HL-60/S4 treated with retinoic acid at 250 ng/mL for 4 days and 3 days (cell line): ENCODE measurements at regions not wholly inside any gene's neighbourhood (a gene's known extent, or its start where the extent isn't known, plus 50 kb on each side); places are given as distances from the start of the nearest gene placed in this dataset.
"Not testable (repeated sequence)": the region's sequence is repeated elsewhere in the genome, so short reads cannot be mapped to it uniquely, and the experiment has no call there.

ENCODE experiments used
- in situ Hi-C: fragments of 300-500 bp; cut with MboI; formaldehyde crosslinking; loops from 2 replicates; pipeline ENCODE4 v1.7.0; 2022; ENCODE audit warnings: low sequenced_read_pairs

GRCh38 chr12:131386781-131387180 lies 324.1 kb upstream of the SFSWAP start:
- in situ Hi-C loops = no loop called here

DNA sequence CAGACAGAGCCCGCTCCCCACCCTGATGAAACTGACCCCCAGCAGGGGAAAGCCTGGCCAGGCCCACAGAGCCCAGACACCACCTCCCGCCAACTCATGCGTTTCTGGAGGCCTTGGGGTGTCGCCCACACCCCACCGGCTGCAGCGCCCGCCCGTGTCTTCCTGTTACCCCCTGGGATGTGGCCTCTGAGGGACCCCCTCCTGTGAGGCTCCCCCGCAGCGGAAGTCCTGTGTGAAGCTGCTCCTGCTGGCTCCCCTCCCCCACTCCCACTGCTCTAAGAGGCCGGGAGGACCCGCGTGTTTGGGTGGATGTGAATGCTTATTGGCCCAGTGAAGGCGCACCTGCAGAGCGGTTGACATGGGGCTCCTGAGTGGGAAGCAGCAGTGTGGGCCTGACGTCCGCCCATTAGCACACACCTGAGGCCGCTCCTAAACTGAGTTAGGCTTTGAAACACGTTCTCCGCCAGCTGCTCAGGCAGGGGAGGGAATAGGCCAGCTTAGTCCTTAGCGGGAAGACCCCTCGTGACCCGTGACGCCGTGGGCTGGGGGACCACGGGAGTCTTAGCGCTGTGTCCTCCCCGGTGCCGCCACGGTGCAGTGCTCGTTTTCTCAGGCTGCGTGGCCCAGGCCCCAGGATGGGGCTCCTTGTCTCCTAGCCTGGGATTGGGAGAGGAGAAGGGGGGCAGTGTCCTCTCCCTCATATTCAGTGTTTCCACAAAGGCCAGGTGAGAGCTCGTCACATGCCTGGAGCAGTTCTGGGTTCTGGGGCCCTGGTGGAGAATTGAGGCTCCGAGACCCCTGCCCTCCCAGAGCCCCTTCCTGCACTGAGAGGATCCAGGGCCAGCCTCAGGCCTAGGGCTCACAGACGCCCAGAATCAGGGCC lies 323.4 kb upstream of the SFSWAP start:
- in situ Hi-C loops = no loop called here

- in situ Hi-C loops = not testable (repeated sequence)
These were observed 322.5 kb upstream of the SFSWAP start for GRCh38 chr12:131388164-131389053.

- in situ Hi-C loops = no loop called here
These were observed 321.6 kb upstream of the SFSWAP start for GRCh38 chr12:131389054-131390013.

GRCh38 chr12:131390412-131391334 lies 320.2 kb upstream of the SFSWAP start:
- in situ Hi-C loops = no loop called here

- in situ Hi-C loops = no loop called here
These were observed 319.5 kb upstream of the SFSWAP start for GRCh38 chr12:131391399-131391798.

DNA sequence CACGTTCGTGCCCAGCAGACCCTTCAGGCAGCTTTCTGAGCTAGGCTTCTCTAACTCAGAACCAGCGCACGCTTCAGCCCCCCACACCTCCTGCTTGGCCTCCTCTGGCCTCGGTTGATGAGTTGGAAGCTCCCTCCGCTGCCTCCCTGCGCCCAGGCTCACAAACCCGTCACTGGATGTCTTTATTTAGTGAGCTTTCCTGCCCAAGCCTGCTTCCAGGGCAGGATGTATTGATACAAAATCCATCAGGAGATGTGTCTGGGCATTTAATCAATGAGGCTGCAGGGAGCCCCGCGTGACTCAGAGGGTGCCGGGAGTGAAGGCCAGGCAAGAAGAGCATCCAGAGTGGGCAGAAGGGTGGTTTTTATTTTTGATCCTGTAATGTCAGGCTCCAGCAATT lies 316.1 kb upstream of the SFSWAP start:
- in situ Hi-C loops = not testable (repeated sequence)

- in situ Hi-C loops = not testable (repeated sequence)
These were observed 315.6 kb upstream of the SFSWAP start for GRCh38 chr12:131395209-131395684.

DNA sequence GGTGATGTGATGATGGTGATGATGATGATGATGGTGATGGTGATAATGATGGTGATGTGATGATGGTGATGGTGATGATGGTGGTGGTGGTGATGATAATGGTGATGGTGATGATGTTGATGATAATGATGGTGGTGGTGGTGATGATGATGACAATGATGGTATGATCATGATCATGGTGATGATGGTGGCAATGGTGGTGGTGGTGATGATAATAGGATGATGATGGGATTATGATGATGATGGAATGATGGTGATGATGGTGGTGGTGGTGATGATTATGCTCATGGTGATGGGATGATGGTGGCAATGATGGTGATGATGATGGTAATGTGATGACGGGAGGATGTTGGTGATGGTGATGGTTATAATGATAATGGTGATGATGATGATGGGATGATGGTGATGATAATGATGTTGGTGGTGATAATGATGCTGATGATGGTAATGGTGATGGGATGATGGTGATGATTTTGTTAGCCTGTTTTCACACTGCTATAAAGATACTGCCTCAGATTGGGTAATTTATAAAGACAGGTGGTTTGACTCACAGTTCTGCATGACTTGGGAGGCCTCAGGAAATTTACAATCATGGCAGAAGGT lies 314.8 kb upstream of the SFSWAP start:
- in situ Hi-C loops = no loop called here

GRCh38 chr12:131397493-131398181 lies 313.3 kb upstream of the SFSWAP start:
- in situ Hi-C loops = no loop called here

DNA sequence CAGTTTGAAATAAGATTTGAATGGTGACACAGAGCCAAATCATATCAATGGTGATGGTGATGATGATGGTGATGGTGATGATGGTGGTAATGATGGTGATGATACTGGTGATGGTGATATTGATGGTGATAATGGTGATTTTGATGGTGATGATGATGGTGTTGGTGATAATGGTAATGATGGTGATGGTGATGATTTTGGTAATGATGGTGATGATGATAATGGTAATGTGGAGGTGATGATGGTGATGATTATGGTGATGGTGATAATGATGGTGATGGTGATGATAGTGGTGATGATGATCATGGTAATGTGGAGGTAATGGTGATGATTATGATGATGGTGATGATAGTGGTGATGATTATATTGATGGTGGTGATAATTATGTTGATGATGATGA lies 311.9 kb upstream of the SFSWAP start:
- in situ Hi-C loops = no loop called here

DNA sequence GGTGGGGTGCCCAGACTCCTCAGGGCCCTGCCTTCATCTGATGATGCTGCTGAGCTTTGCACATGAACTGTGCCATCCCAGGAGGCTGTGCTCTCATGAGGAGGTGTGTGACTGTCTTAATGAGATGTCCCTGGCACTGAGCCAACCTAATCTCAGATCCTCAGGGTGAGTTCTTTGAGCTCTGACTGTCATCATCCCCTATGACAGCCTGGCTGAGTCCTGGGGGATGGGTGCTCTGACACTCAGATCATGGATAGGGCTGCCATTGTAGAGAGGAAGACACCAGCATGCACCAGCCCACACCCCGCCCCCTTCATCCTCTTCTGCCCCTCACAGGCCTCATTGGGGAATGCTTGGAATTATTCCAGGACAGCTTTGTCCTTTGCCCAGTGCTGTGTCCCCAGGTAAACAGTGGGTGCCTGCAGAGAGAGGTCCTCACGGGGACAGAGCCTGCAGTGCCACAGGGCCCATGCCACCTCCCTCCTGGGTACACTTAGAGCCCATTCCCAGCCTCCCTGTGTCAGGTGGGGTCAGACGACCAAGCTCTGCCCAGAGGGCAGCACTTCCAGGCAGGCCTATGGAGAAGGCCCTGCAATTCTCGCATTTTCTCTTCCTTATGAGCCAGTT lies 310.1 kb upstream of the SFSWAP start:
- in situ Hi-C loops = not testable (repeated sequence)

DNA sequence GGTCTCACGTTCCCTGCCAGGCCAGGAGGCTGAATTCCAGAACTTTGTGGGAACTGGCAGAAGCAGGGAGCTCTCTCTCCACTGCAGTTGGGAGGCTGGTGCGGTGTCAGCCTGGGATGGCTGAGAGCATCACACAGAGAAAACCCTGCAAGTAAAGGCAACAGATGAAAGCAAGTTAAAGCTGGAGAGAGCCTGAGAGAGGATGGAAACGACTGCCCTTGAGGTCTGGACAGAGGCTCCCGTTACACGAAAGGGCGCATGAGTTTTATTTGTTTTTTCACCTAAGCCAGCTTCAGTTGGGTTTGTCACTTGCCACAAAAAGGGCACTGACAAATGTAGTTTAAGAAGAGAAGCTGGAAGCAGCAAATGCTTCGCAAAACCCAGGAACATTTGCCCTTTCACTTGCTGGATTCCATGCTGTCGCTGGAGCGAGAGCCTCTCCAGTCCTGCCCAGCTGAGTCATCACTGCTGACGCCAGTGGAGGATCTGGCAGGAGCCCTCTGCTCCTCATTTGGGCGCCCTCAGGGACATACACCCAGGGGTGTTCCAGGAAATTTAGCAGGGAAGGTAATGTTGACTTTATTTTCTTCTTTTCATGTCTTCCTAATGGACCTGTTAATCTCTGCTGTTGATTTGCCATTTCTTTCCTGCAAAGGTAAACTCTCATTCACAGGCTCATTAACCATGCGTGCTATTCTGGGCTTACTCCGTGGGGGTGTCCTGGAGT lies 308.8 kb upstream of the SFSWAP start:
- in situ Hi-C loops = not testable (repeated sequence)

GRCh38 chr12:131402781-131403396 lies 308.0 kb upstream of the SFSWAP start:
- in situ Hi-C loops = no loop called here

DNA sequence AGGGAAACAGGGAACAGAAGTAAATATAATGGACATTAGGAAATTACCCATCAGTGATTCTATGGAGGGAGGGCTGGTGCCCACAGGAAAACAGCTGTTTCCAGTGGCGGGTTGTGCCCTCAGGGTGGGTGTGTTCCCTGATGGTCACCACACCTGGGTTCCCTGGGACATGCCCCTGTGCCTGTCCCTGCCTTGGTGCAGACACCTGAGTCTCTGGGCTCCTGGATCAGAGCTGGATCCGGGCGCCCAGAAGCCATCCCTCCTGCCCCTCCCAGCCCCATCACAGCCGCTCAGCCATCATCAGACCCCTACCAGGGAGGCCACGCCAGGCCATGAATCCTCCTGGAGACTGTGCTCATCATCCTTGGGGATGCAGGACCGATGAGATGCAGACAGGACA lies 307.2 kb upstream of the SFSWAP start:
- in situ Hi-C loops = no loop called here

DNA sequence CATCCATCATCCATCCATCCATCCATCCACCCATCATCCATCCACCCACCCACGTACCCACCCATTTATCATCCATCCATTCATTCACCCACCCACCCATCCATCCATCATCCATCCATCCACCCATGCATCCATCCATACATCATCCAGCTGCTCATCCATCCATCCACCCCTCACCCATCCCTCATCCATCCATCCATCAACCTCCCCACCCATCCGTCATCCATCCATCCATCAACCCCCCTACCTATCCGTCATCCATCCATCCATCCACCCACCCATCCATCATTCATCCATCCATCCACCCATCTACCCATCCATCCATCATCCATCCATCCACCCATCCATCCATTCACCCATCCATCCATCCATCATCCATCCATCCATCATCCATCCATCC lies 306.2 kb upstream of the SFSWAP start:
- in situ Hi-C loops = no loop called here
